Epithelial cell of prostate (primary cell): ENCODE measurements at regions not wholly inside any gene's neighbourhood (a gene's known extent, or its start where the extent isn't known, plus 50 kb on each side); places are given as distances from the start of the nearest gene placed in this dataset.

Experiments used
- DNase-seq: peaks from one replicate; pipeline ENCODE4 v3.0.0-alpha.2; 2011; ENCODE audit warnings: low read depth, low spot score
- H3K27ac ChIP-seq: fragments of 450-650 bp; 2 replicates; pipeline ENCODE4 v1.5.1; 2017; ENCODE audit warnings: mild to moderate bottlenecking

DNA sequence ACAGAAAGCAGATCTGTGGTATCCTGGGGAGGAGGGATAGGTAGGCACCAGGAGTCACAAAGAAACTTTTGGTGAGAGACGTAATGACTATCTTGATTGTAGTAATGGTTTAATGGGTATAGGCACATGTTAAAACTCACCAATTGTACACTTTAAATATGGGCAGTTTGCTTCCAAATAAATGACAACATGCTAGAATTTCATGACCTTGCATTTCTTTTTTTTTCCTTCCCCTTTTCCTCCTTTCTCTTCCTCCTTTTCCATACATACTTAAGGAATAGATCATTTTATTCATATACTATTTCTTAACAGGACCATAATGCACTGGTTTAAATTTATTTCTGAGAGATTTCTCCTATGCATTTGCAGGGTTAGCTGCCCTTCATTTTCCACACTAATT, 341.8 kb downstream of the TMEM182 start:
- no peak overlapping the region for H3K27ac ChIP-seq
- DNase-seq: no peak

- no peak overlapping the region for H3K27ac ChIP-seq
- DNase-seq: no peak
Observed at GRCh38 chr2:103119352-103119751, 357.5 kb downstream of the TMEM182 start.

DNA sequence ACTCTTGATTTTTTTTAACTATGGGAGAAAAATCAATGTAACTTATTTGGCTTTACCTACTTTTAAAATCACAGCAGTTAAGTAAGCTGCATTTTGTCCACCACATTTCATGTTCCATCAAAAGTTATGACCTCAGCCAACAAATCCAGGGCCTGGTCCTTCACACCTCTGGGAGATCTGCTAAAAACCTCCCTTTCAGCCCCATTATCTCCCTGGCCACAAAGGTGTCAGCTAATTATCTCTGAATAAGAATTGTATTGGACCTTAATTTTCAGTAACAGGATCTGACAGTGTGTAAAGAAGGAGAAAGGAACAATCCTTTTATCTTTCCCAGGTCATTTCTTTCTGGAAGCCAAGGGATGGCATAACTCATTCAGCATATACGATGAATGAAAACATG, 359.3 kb downstream of the TMEM182 start:
- no peak for DNase-seq
- no peak overlapping the region for H3K27ac ChIP-seq

GRCh38 chr2:103123516-103123915, 361.7 kb downstream of the TMEM182 start:
- DNase-seq: no peak
- H3K27ac ChIP-seq: no peak overlapping the region

DNA sequence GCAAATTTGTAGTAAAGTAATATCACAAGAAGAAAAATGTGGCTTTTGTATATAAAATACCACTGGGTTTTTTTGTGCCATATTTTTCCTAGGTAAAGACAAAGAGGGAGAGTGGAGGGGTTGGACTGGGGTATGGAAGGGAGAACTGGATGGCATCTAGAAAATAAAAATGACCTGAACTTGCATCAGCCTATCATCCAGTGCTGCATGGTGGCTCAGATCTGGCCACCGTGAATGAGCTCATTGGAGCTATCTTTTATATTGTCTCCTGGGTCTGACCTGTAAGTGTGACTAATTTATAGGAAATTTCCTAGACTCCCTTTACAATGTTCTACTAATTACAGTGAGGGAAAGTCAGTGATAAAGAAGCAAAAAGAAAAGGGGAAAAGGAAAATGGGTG, 369.0 kb downstream of the TMEM182 start:
- no peak for DNase-seq
- H3K27ac ChIP-seq: no peak overlapping the region

DNA sequence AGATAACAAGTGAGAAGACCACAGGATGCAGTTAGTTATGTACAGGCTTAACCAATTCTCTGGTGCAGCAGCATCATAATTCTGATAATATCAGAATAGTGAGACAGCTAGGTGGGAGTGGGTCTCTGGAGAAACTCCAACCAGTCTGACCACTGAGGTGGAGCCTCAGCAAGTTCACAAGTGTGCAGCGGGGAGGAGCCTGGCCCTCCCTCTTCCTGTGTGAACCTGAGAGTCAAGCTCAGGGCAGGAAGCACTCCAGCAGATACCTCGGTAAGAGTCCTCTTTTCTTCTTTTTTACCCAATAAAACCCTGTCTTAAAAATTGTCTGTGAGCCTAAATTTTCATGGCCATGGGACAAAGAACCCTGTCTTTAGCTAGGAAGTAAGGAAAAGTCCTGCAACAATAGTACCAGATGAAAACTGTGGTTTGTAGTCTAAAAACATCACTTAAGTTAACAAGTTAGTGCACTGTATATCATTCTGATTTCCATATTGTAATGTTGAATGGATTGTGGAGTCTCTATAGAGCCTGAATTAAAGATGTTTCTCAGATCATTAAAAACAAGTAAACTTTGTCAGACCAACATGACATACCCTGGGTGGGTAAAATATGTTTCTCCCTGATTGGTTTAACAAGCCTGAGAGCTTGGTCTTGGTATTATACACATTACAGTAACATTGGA, 370.8 kb downstream of the TMEM182 start:
- no peak for DNase-seq

GRCh38 chr2:103135679-103136078, 373.8 kb downstream of the TMEM182 start:
- DNase-seq: no peak
- H3K27ac ChIP-seq: no peak overlapping the region

More for the DNA sequence above, 370.8 kb downstream of the TMEM182 start:
- H3K27ac ChIP-seq: no peak overlapping the region

DNA sequence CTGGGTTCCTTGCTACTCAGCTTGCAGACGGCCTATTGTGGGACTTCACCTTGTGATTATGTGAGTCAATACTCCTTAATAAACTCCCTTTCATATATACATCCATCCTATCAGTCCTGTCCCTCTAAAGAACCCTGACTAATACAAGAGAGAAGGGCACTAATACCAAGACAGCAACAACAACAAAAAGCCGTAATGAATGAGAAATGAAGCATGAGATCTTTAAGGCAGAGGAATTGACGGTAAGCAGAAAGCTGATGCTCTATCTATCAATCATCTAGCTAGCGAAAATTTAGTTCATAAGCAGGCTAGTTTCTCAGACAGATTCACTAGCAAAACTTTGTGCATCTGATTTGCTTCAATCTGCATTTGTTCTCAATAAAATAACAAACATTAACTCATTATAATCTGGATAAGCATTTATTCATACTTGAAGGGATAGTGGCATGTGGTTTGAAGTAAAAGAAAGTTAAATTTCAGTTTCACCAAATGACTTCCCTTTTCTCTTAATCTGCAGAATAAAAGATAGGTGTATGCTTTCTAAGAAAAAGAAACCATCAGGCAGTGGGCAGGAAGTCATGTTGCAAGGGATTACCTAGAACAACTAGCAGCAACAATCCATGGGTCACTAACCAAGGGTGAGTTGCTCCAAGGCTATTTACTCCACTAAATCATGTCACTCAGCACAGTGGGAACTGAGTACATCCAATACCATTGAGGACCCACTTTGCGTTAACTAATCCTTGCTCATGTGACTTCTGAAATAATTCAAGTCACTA, 376.5 kb downstream of the TMEM182 start:
- H3K27ac ChIP-seq: no peak overlapping the region
- DNase-seq: no peak

DNA sequence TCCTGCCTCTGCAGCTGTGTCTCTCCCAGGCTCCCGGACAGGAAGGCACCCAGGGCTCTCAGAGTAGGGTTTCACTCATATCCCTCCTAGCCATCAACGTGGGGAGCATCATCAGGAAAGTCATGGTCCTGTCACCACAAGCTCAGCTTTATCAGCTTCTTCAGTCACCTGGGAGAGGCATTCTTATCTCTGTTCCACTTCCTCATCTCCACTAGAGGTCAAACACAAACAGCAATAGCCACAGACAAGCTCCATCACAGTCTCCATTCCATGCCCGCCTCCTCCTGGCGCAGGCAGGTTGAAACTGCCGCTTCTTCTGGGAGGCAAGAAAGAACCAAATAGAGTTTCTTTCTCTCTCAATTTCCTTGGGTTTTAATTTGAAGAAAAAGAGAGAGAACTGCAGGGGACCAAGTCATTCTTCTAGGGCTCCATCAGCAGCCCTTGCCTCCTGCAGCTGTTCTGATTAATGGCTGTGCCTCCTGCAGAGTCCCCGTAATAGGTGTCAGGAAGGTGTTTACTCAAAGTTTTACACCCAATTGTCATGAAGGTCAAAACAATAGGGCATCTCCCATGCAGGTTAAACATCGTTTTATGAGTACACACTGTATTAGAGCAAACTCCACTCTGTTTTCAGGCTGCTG, 377.9 kb downstream of the TMEM182 start:
- DNase-seq: no peak
- no peak overlapping the region for H3K27ac ChIP-seq

GRCh38 chr2:103144837-103145236, 383.0 kb downstream of the TMEM182 start:
- no peak for DNase-seq

DNA sequence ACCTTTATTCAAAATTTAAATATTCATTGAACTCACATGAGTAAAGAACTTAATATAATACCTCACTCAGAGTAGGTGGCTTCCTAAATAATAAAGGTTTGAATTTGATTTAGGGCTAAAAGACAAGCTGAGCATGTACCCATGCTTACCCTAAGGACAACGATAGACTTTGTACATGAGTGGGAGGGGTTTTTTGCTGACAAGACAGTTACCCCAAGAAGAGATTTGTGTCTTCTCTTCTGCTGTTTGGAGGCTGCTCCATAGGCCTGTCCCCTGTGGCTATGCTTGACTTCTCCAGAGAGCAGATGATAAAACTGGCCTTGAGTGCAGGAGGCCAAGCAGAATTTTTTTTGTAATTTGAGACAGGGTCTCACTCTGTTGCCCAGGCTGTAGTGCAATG, 383.9 kb downstream of the TMEM182 start:
- no peak for DNase-seq
- H3K27ac ChIP-seq: no peak overlapping the region

More at GRCh38 chr2:103144837-103145236, 383.0 kb downstream of the TMEM182 start:
- no peak overlapping the region for H3K27ac ChIP-seq

DNA sequence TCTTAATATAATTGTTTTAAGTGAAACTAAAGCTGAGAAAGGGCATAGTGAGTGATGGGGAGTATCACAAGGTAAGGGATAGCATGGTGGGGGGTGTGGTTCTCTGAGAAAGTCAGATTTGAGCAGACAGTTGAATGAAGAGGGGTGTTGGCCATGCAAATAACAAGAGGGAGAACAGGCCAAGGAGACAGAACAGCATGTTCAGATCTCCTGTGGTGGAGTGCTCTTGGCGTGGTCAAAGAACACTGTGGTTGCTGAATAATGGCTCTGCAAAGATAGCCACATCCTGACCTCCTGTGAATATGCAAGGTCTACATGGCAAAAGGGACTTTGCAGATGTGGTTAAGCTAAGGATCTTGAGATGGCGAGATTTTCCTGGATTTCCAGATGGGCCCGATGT, 389.2 kb downstream of the TMEM182 start:
- H3K27ac ChIP-seq: no peak overlapping the region
- no peak for DNase-seq

DNA sequence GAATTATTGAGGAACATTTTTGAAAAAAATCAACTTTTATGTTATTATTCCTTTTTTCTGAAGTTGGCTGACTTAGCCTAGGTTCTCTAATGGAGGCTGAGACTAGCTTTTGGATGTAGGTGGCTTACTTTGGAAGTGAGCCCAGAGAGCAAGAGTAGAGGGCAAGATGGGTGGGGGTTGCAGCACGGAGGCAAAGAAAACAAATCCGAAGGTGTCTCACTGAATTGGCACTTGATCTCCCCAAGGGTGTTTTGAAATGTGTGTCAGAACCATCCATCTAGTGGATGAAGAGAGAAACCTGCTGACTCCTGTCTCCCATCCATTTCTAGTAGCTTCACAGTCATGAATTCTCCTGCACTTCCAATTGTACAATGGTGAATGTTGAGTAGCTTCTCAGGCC, 390.7 kb downstream of the TMEM182 start:
- no peak for DNase-seq
- H3K27ac ChIP-seq: no peak overlapping the region

- H3K27ac ChIP-seq: no peak overlapping the region
- DNase-seq: no peak
Observed at GRCh38 chr2:103153580-103154284, 391.9 kb downstream of the TMEM182 start.

- no peak for DNase-seq
- no peak overlapping the region for H3K27ac ChIP-seq
Observed at GRCh38 chr2:103155308-103155707, 393.5 kb downstream of the TMEM182 start.

DNA sequence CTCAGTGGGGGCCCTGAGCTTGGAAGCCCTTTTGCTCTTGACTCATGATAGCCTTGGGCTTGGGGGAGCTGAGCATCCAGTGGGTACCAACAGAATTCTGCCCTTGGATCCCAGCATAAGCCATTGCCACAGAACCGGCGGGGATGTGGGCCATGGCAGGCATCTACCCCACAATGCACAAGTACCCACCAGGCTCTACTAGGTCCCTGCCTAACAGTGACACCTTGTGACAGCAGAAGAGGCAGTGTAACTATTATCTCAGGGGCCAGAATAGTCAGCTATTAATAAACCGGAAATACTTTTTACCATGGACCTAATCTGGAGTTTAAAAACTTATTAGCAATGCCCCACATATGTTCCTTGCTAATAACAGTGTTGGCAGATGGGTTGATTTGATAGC, 397.2 kb downstream of the TMEM182 start:
- H3K27ac ChIP-seq: no peak overlapping the region
- DNase-seq: no peak

- no peak overlapping the region for H3K27ac ChIP-seq
- DNase-seq: no peak
Observed at GRCh38 chr2:103161456-103162289, 399.8 kb downstream of the TMEM182 start.

GRCh38 chr2:103164748-103165147, 402.9 kb downstream of the TMEM182 start:
- no peak overlapping the region for H3K27ac ChIP-seq
- DNase-seq: no peak

- no peak overlapping the region for H3K27ac ChIP-seq
- DNase-seq: no peak
Observed at GRCh38 chr2:103165836-103166235, 404.0 kb downstream of the TMEM182 start.
